HG02852 (cell line): ENCODE measurements at regions not wholly inside any gene's neighbourhood (a gene's known extent, or its start where the extent isn't known, plus 50 kb on each side); places are given as distances from the start of the nearest gene placed in this dataset.
A peak's percentile ranks its signal among the peaks of the same experiment; 100 is the strongest.
"Not testable (repeated sequence)": the region's sequence is repeated elsewhere in the genome, so short reads cannot be mapped to it uniquely, and the experiment has no call there.

Experiments used
- ATAC-seq: cut with Tn5 transposase; IDR thresholded peaks from one replicate; pipeline ENCODE4 v1.9.1; 2021; ENCODE audit warnings: mild to moderate bottlenecking, moderate library complexity; ENCODE audit not compliant: unreplicated experiment

- ATAC-seq, result not testable (repeated sequence)
These were observed 401.9 kb upstream of the SLC30A5 start for GRCh38 chr5:68691874-68692273.

GRCh38 chr5:68698025-68698940 is 395.5 kb upstream of the SLC30A5 start:
- no peak for ATAC-seq

GRCh38 chr5:68699966-68700365 is 393.8 kb upstream of the SLC30A5 start:
- no peak for ATAC-seq

DNA sequence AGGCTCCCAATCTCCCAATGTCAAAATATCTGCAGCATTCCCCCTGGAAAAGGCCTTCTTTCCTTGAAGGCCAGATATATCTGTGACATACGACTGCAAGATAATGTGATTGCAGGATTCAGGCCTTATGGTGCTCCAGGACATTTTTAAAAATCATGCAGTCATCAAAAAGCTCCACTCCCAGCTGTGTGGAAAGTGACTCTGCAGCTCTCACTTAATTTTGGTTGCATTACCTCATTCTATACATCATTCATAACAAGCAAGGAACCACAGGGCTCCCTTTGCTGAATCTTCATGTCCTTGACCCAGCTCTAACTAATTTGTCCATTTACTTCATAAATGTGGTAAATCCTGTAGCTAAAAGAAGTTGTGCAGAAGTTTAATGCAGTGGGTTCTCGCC is 386.2 kb upstream of the SLC30A5 start:
- ATAC-seq, result no peak

DNA sequence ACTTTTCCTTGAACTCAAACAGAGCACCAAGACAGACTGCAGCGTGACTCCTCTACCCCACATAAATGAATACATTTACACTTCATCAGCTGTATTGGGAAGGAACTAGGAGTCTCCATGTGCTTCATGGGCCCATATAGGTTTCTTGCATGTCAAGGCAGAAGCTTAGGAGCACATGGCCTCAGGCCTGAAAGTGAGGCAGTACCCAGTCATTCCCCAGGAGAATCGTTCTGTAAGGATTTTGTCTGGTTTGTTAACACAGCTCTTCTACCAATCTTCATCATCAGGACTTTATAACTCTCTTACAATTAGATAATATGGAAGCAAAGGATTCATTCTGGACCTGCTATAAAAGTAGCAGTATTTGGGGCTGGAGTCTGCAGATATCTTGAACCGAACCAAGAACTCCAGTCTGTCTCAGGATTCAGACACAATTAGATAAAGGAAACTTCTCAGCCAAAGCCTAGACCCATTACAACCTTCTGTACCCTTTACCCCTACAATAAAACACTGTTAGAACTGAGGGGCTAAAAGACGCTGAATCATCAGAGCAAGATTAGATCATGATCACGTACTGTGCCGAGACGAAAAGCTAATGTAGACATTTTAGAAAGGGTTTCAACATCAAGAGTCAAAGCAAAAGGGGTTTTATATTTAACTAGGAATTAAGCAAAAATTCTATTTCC is 385.5 kb upstream of the SLC30A5 start:
- no peak for ATAC-seq

GRCh38 chr5:68708842-68709170 is 385.0 kb upstream of the SLC30A5 start:
- no peak for ATAC-seq

- no peak for ATAC-seq
These were observed 384.6 kb upstream of the SLC30A5 start for GRCh38 chr5:68709239-68709638.

DNA sequence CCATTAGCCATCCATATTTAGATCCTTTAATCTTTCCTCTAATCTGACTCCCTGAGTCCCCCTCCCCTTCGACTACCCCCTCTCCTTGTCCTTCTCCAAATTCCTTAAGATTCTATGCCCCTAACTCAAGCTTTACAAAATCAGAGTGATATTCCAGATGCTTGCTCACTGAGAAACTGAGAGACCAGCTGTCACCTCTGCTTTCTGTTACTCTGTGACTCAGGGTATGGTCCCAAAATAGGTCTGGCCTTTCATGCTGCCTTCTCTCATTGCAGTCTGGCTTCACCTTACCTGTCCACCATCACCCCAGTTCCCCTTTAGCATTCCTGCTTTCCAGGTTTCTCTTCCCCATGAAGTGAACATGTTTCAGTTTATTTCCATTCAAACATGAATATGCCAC is 383.3 kb upstream of the SLC30A5 start:
- peak; percentile 52 for ATAC-seq

DNA sequence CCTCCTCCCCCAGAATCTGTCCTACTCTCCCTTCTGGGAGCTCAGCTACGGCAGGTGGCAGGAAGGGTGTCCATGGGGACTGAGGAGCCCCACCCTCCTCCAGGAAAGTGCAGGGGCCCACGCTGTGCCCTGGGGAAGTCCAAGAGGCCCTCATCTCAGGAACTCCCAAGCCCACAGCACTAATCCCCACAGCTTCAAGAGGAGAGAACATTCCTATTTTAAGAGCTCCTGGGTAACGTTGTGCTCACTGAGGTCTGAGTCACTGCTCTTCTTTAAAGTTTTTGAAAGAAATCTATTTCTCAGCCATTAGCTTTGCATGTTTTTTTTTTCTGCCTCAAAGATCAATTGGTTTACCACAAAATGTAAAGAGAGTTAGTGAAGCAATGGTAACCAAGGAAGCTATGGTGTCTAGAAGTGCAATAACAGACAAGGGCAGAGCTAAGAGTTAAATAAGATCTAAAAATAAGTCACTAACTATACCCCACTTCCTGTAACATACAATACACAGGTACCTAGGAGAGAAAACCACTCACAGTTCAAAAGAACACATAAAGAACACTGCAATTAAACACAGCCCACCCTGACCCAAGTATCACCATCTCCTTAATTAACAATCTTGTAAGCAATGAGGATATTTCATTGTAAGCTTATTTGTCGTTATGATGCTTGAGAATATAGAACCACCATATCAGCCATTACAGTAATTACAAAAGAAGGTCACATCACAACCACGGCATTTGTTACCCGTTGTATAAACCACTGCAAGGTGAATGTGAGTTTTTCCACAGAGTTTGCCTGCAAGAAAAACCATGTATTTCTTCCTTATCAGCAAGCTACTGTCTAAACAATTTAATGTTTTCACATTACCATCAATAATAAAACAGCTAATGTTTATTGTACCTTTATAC is 382.3 kb upstream of the SLC30A5 start:
- ATAC-seq, result peak; percentile 90

DNA sequence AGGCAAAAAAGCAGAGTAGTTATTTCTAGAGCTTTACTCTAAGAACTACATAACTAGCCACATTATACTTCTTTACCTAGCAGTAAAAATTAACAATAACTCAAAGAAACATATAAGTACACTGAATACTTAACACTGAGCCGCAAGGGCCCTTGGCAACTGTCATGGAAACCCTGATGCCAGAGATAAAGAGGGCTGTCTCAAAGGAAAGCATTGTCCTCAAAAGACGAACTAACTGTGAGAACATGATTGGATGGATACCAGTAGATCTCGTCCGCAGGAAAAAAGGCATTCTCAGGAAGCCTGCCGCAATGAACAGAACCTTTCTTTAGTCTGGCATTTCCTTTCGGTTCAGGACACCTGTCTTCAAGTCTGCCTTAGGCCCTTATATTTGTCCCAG is 379.0 kb upstream of the SLC30A5 start:
- ATAC-seq, result no peak

GRCh38 chr5:68720884-68721610 is 372.8 kb upstream of the SLC30A5 start:
- ATAC-seq, result no peak

DNA sequence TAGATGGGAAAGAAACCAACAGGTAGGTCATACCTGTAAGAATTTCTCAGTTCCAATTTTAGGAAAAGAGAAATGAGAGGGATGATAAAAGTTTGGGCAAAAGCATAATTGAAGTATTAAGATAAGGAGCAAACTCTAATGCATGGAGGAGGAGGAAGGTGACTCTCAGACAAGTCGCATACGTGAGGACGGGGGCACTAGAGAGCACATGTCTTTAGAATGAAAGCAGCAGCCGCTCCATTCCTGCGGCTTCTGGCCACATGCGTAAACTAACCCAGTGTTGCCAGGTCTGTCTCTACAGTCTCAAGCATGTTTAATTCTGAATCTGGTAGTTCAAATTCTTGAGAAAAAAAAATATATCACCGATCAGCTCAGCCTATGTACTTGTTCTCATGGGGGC is 371.5 kb upstream of the SLC30A5 start:
- no peak for ATAC-seq

- ATAC-seq, result no peak
These were observed 367.7 kb upstream of the SLC30A5 start for GRCh38 chr5:68725905-68726683.

GRCh38 chr5:68727931-68728330 is 365.9 kb upstream of the SLC30A5 start:
- no peak for ATAC-seq

DNA sequence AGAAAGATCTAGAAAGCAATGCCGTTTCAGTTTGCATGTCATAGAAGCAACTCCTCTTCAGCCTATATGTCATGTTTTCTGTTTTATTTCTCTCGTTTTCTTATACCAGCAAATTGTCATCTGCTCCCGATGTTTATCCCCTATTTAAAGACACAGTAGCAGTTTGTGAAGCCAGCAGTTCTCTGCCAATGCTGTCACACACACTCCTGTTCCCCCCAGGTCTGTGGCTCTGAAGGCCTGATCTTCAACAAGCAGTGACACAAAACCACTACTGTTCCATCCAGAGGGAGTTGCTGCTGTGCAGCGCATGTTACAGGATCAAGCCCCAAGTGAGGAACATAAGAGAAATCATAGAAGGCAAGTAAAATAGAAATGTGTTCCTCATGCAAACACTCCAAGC is 364.1 kb upstream of the SLC30A5 start:
- no peak for ATAC-seq

- ATAC-seq, result no peak
These were observed 363.4 kb upstream of the SLC30A5 start for GRCh38 chr5:68730220-68730978.

- ATAC-seq, result no peak
These were observed 362.7 kb upstream of the SLC30A5 start for GRCh38 chr5:68730979-68731654.

- no peak for ATAC-seq
These were observed 361.6 kb upstream of the SLC30A5 start for GRCh38 chr5:68732251-68732650.

DNA sequence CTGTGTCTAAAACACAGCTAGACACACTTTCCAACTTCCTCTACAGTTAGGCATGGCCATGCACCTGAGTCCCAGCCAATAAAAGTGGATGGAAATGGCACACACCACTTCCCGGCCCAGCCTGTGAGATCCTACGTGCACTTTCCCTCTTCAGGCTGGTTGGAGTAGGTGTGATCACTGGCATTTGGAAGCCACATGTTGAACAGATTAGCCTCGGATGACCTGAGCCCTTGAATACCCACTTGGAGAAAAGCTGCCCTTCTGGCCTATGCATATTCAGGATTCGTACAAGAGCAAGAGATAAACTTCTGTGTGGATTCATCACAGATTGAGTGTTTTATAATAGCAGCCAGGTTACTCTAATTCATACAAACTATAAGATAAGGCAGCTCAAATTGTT is 359.0 kb upstream of the SLC30A5 start:
- ATAC-seq, result no peak
